ENCODE measurements at regions not wholly inside any gene's neighbourhood (a gene's known extent, or its start where the extent isn't known, plus 50 kb on each side); places are given as distances from the start of the nearest gene placed in this dataset.

DNA sequence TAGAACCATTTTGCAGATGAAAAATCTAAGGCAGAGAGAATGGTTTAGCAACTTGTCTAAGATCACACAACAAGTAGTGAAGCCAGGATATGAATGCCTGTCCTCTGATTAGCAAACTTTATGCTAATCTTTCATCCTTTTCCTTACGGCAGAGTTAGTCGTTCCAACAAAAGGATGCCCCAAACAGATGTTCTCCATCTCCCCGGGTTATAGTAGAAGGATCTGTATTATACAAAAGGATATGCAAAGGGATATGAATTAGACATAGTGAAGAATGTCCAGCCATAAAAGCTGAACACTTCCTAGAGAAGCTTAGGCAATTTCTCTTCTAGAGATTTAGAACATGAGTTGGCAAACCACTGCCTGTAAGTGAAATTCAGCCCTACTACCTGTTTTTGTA is 291.6 kb upstream of the DUSP10 start:
- TF ChIP-seq SUZ12 (IDR thresholded peaks at IDR 0.05; ENCODE audit: extremely low read depth, insufficient read depth, insufficient read length) = no peak
- TF ChIP-seq ZNF274 (IDR thresholded peaks at IDR 0.05; ENCODE audit: low read depth, low read length) = no peak

Measured in NT2/D1 (cell line).